ENCODE measurements at regions not wholly inside any gene's neighbourhood (a gene's known extent, or its start where the extent isn't known, plus 50 kb on each side); places are given as distances from the start of the nearest gene placed in this dataset.
"Not testable (repeated sequence)": the region's sequence is repeated elsewhere in the genome, so short reads cannot be mapped to it uniquely, and the experiment has no call there.

- no peak for DNase-seq
These were observed 981.7 kb upstream of the NCAM2 start for GRCh38 chr21:20016435-20017005.

GRCh38 chr21:20020026-20020425, 978.2 kb upstream of the NCAM2 start:
- no peak for DNase-seq

- no peak for DNase-seq
These were observed 975.0 kb upstream of the NCAM2 start for GRCh38 chr21:20023193-20023592.

GRCh38 chr21:20024741-20025140, 973.5 kb upstream of the NCAM2 start:
- DNase-seq: no peak

GRCh38 chr21:20026543-20026942, 971.7 kb upstream of the NCAM2 start:
- no peak for DNase-seq

- DNase-seq: no peak
These were observed 967.8 kb upstream of the NCAM2 start for GRCh38 chr21:20030390-20030789.

- no peak for DNase-seq
These were observed 966.4 kb upstream of the NCAM2 start for GRCh38 chr21:20031807-20032206.

GRCh38 chr21:20040768-20041167, 957.4 kb upstream of the NCAM2 start:
- no peak for DNase-seq

- no peak for DNase-seq
These were observed 953.0 kb upstream of the NCAM2 start for GRCh38 chr21:20045197-20045596.

GRCh38 chr21:20048130-20048837, 949.9 kb upstream of the NCAM2 start:
- not testable (repeated sequence) for DNase-seq

GRCh38 chr21:20083336-20083735, 914.9 kb upstream of the NCAM2 start:
- no peak for DNase-seq

GRCh38 chr21:20083925-20084324, 914.3 kb upstream of the NCAM2 start:
- DNase-seq: no peak

- no peak for DNase-seq
These were observed 911.7 kb upstream of the NCAM2 start for GRCh38 chr21:20086508-20086907.

- DNase-seq: peak; percentile 79
These were observed 891.8 kb upstream of the NCAM2 start for GRCh38 chr21:20106368-20106767.

GRCh38 chr21:20108016-20108415, 890.2 kb upstream of the NCAM2 start:
- DNase-seq: peak; percentile 60

- no peak for DNase-seq
These were observed 889.2 kb upstream of the NCAM2 start for GRCh38 chr21:20108976-20109540.

- DNase-seq: no peak
These were observed 887.8 kb upstream of the NCAM2 start for GRCh38 chr21:20110368-20110767.

- DNase-seq: no peak
These were observed 846.5 kb upstream of the NCAM2 start for GRCh38 chr21:20151741-20152140.

GRCh38 chr21:20163167-20163566, 835.0 kb upstream of the NCAM2 start:
- DNase-seq: no peak

GRCh38 chr21:20167059-20167458, 831.1 kb upstream of the NCAM2 start:
- DNase-seq: no peak

GRCh38 chr21:20169812-20170576, 828.2 kb upstream of the NCAM2 start:
- DNase-seq: no peak

GRCh38 chr21:20186186-20186585, 812.0 kb upstream of the NCAM2 start:
- no peak for DNase-seq

- no peak for DNase-seq
These were observed 811.2 kb upstream of the NCAM2 start for GRCh38 chr21:20187028-20187427.

- not testable (repeated sequence) for DNase-seq
These were observed 796.9 kb upstream of the NCAM2 start for GRCh38 chr21:20201323-20201722.

Measured in NCI-H748 treated with DMSO at 0.1 percent for 48 hours (cell line).